Breast epithelium (tissue), 4 donors: ENCODE measurements at regions not wholly inside any gene's neighbourhood (a gene's known extent, or its start where the extent isn't known, plus 50 kb on each side); places are given as distances from the start of the nearest gene placed in this dataset.

Experiments
- DNase-seq, 2 donors: peaks; one replicate each; pipeline ENCODE4 v3.0.0-alpha.2; 2019; ENCODE audit warnings: low spot score in 2 of 2
- H3K27ac ChIP-seq, 2 donors: fragments of 200-600 bp; sonication (generic) in 1 of 2; one replicate each; pipeline ENCODE4 v1.5.1; 2016 to 2019; ENCODE audit warnings: mild to moderate bottlenecking in 1 of 2
- H3K27me3 ChIP-seq, 2 donors: fragments of 200-600 bp; sonication (generic) in 1 of 2; one replicate each; pipeline versions ENCODE4 v1.5.1 to v1.6.0; 2017 to 2019; ENCODE audit warnings: control low read depth in 1 of 2, mild to moderate bottlenecking in 1 of 2
- H3K36me3 ChIP-seq: fragments of 200-600 bp; one replicate; pipeline ENCODE4 v1.5.1; 2019
- H3K4me1 ChIP-seq, 2 donors: fragments of 200-600 bp; sonication (generic); one replicate each; pipeline ENCODE4 v1.5.1; 2016 to 2019; ENCODE audit warnings: control low read depth in 1 of 2
- H3K4me3 ChIP-seq, 3 donors: fragments of 200-600 bp; sonication (generic); 1 replicate in 2 of 3; 2 replicates in 1 of 3; pipeline ENCODE4 v1.5.1; 2016 to 2019; ENCODE audit warnings: mild to moderate bottlenecking in 3 of 3, moderate library complexity in 2 of 3
- H3K9me3 ChIP-seq, 2 donors: fragments of 200-600 bp; sonication (generic) in 1 of 2; one replicate each; pipeline ENCODE4 v1.5.1; 2016 to 2019; ENCODE audit warnings: control low read depth in 1 of 2
- POLR2A ChIP-seq: fragments of 450-650 bp; IDR thresholded peaks from one replicate; pipeline ENCODE4 v1.6.1; 2016; ENCODE audit warnings: antibody characterized with exemption, mild to moderate bottlenecking, moderate library complexity
- POLR2AphosphoS5 ChIP-seq, 3 donors: sonication (generic); formaldehyde crosslinking; IDR thresholded peaks; one replicate each; pipeline ENCODE4 v1.6.1; 2017; ENCODE audit warnings: antibody characterized with exemption in 3 of 3
- intact Hi-C: fragments of 100-400 bp; cut with DNase I; formaldehyde crosslinking; loops from one replicate; pipeline ENCODE4 v1.15.1; 2023; ENCODE audit warnings: low total_unique reads
- TF ChIP-seq, protein P1 (sequence below), 3 donors: fragments of 450-650 bp; IDR thresholded peaks; one replicate each; pipeline ENCODE4 v1.5.1; 2016 to 2017; ENCODE audit warnings: antibody characterized with exemption in 3 of 3, mild to moderate bottlenecking in 3 of 3, moderate library complexity in 3 of 3

DNA sequence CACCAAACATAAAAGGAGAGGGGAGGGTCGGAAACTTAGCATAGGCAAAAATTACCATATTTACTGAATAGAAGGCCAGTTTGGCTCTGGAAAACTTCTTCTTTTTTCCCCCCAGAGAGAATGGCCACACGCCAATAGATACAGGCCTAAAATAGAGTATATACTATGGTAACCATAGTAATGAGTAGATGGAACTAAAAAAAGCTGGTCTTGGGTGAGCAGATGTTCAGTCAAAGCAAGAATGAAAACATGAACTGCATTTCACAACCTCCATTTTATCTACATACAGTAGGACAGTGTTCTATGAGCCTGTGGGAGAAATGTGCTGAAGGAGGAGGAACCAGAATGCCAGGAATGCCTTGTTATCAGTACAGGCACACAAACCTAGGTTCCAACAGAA, 141.7 kb upstream of the SEMA3A start:
- TF ChIP-seq POLR2A (no peak), POLR2AphosphoS5 (IDR thresholded peaks at IDR 0.05) (no peak)
- TF ChIP-seq, protein P1, sequence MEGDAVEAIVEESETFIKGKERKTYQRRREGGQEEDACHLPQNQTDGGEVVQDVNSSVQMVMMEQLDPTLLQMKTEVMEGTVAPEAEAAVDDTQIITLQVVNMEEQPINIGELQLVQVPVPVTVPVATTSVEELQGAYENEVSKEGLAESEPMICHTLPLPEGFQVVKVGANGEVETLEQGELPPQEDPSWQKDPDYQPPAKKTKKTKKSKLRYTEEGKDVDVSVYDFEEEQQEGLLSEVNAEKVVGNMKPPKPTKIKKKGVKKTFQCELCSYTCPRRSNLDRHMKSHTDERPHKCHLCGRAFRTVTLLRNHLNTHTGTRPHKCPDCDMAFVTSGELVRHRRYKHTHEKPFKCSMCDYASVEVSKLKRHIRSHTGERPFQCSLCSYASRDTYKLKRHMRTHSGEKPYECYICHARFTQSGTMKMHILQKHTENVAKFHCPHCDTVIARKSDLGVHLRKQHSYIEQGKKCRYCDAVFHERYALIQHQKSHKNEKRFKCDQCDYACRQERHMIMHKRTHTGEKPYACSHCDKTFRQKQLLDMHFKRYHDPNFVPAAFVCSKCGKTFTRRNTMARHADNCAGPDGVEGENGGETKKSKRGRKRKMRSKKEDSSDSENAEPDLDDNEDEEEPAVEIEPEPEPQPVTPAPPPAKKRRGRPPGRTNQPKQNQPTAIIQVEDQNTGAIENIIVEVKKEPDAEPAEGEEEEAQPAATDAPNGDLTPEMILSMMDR (IDR thresholded peaks at IDR 0.05), result no peak
- no peak for DNase-seq
- Histone ChIP-seq H3K36me3 (no peaks in the 10 kb centered on the region), H3K4me1 (no peaks in the 10 kb centered on the region), H3K9me3 (no peaks in the 10 kb centered on the region), H3K4me3 (no peak overlapping the region), H3K27me3 (no peaks in the 10 kb centered on the region), H3K27ac (no peak overlapping the region)
- intact Hi-C loops, result no loop called here

DNA sequence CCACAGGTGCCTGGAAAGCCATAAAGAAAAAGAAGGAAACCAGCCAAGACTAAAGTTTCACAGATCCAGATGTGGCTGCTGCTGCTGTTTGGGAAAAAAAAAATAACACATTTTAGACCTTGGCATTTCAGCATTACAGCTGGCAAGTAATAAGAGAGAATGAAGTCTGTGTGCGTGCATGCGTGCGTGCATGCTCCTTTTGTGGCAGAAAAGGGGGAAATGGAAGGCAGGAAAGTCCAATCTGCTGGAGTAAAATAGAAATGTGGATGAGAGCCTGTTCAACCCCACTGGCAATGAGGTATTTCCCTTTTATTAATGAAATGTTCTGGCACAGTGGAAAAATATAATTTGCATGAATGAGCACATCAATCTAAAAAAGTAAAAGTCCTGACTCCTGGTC, 137.0 kb upstream of the SEMA3A start:
- Histone ChIP-seq H3K27ac (no peak overlapping the region), H3K36me3 (no peaks in the 10 kb centered on the region), H3K27me3 (no peaks in the 10 kb centered on the region), H3K9me3 (no peaks in the 10 kb centered on the region), H3K4me3 (no peak overlapping the region), H3K4me1 (no peaks in the 10 kb centered on the region)
- no peak for DNase-seq
- TF ChIP-seq POLR2A, result no peak
- no peak for TF ChIP-seq POLR2AphosphoS5 (IDR thresholded peaks at IDR 0.05)
- TF ChIP-seq, protein P1 (IDR thresholded peaks at IDR 0.05), result no peak
- intact Hi-C loops, result no loop called here

DNA sequence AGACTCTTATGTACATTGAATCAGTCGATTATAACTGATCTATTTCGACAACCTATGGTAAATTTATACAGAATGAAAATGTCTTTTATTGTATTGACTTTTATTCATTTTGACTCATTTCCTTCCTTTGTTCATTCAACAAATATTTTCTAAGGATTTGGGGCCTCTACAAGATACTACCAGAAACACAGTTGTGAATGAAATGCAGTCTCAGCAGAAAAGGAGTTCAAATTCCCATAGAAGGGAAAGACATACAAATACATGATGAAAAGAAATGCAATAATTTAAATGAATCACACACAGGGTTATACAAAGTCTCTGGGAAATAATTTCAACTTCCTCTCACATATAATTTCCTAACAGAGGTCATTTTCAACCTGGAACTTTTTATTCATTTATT, 134.0 kb upstream of the SEMA3A start:
- Histone ChIP-seq H3K27ac (no peak overlapping the region), H3K27me3 (no peaks in the 10 kb centered on the region), H3K36me3 (no peaks in the 10 kb centered on the region), H3K4me3 (no peak overlapping the region), H3K4me1 (no peaks in the 10 kb centered on the region), H3K9me3 (no peaks in the 10 kb centered on the region)
- intact Hi-C loops, result no loop called here
- no peak for TF ChIP-seq POLR2A
- no peak for TF ChIP-seq POLR2AphosphoS5 (IDR thresholded peaks at IDR 0.05)
- TF ChIP-seq, protein P1 (IDR thresholded peaks at IDR 0.05), result no peak
- no peak for DNase-seq

DNA sequence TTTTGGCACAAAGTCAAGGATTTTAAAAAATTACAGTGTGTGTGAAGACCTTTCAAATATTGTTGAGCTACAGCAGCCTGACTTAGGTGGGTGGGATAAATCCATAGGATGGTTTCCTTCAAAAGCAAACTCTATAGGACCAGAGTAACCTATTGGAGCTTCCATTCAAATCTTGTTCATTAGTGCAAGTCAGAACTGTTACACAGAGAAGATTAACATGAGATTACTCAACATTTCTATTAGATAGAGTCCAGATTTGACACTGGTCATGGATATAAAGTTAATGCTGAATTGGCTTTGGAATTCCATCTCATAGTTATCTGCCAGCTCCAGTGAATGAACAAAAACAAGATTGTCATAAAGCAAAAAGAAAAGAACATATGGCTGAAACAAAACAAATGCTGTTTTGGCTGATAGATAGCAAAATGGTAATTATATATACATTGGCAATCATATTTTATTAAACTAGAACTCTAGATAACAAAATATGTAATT, 129.6 kb upstream of the SEMA3A start:
- TF ChIP-seq POLR2A (no peak), POLR2AphosphoS5 (IDR thresholded peaks at IDR 0.05) (no peak)
- TF ChIP-seq, protein P1 (IDR thresholded peaks at IDR 0.05), result no peak
- H3K27me3 ChIP-seq, result no peaks in the 10 kb centered on the region
- no peaks in the 10 kb centered on the region for H3K9me3 ChIP-seq
- intact Hi-C loops, result no loop called here
- no peaks in the 10 kb centered on the region for H3K36me3 ChIP-seq
- no peak overlapping the region for H3K4me3 ChIP-seq
- DNase-seq, result no peak
- no peak overlapping the region for H3K27ac ChIP-seq
- no peaks in the 10 kb centered on the region for H3K4me1 ChIP-seq

DNA sequence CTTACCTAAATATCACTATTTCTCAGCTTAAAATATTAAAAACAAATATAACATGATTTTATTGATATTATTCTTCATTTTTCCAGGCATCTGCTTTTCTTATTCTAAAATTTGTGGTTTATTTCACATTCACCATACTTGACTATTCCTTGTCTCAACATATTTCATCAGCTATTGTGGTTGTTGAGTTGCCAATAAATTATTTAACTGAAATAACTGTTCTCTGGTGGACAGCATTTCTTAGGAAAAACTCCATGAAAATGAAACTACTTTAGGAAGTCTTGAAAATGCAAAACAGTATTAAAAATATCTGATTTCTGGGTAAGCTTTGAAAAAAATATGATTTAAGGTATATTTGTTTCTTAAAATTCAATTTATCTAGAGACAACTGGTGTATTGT, 122.9 kb upstream of the SEMA3A start:
- TF ChIP-seq POLR2AphosphoS5 (IDR thresholded peaks at IDR 0.05) (no peak), POLR2A (no peak)
- TF ChIP-seq, protein P1 (IDR thresholded peaks at IDR 0.05), result no peak
- intact Hi-C loops, result no loop called here
- DNase-seq, result no peak
- no peaks in the 10 kb centered on the region for H3K9me3 ChIP-seq
- H3K27ac ChIP-seq, result no peak overlapping the region
- H3K4me3 ChIP-seq, result no peak overlapping the region
- H3K36me3 ChIP-seq, result no peaks in the 10 kb centered on the region
- H3K4me1 ChIP-seq, result no peaks in the 10 kb centered on the region
- no peaks in the 10 kb centered on the region for H3K27me3 ChIP-seq
